ENCODE measurements at regions not wholly inside any gene's neighbourhood (a gene's known extent, or its start where the extent isn't known, plus 50 kb on each side); places are given as distances from the start of the nearest gene placed in this dataset.

DNA sequence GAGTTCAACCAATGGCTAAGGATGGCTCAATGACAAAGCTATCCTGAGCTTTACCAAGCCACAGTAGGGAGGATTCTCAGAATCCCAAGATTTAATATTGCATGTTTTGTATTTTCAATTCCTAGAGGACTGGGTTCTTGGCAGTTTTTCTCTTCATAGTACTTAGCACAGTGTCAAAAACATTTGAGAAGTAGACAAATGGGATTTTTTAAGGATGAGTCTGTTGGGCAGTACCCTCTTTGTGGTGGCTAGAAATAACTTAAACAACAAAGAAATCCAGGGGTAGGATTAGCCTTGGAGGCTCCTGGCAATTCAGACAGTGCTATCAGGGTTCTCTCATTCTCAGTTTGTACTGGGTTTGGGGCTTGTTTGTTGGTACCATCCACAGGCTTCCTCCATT lies 212.8 kb upstream of the RORA start:
- TF ChIP-seq, protein P1, sequence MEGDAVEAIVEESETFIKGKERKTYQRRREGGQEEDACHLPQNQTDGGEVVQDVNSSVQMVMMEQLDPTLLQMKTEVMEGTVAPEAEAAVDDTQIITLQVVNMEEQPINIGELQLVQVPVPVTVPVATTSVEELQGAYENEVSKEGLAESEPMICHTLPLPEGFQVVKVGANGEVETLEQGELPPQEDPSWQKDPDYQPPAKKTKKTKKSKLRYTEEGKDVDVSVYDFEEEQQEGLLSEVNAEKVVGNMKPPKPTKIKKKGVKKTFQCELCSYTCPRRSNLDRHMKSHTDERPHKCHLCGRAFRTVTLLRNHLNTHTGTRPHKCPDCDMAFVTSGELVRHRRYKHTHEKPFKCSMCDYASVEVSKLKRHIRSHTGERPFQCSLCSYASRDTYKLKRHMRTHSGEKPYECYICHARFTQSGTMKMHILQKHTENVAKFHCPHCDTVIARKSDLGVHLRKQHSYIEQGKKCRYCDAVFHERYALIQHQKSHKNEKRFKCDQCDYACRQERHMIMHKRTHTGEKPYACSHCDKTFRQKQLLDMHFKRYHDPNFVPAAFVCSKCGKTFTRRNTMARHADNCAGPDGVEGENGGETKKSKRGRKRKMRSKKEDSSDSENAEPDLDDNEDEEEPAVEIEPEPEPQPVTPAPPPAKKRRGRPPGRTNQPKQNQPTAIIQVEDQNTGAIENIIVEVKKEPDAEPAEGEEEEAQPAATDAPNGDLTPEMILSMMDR (IDR thresholded peaks at IDR 0.05; ENCODE audit: poor library complexity): no peak
- no peak for TF ChIP-seq EZH2phosphoT487 (IDR thresholded peaks at IDR 0.05; ENCODE audit: low read depth, severe bottlenecking, unreplicated experiment)
